Transverse colon (tissue), 4 donors: ENCODE measurements at regions not wholly inside any gene's neighbourhood (a gene's known extent, or its start where the extent isn't known, plus 50 kb on each side); places are given as distances from the start of the nearest gene placed in this dataset.

Experiments used
- DNase-seq: peaks from one replicate; pipeline ENCODE4 v3.0.0-alpha.2; 2019
- H3K27ac ChIP-seq, 4 donors: fragments of 200-600 bp; sonication (generic); 2 replicates each; pipeline ENCODE4 v1.5.1; 2016 to 2018; ENCODE audit warnings: inconsistent platforms in 4 of 4
- H3K27me3 ChIP-seq: fragments of 200-600 bp; sonication (generic); 2 replicates; pipeline ENCODE4 v1.5.1; 2017; ENCODE audit warnings: inconsistent platforms
- H3K36me3 ChIP-seq, 4 donors: fragments of 200-600 bp; sonication (generic); 2 replicates each; pipeline ENCODE4 v1.5.1; 2017 to 2019; ENCODE audit warnings: inconsistent platforms in 4 of 4
- H3K4me1 ChIP-seq, 4 donors: fragments of 200-600 bp; sonication (generic); 2 replicates each; pipeline ENCODE4 v1.5.1; 2017 to 2020; ENCODE audit warnings: inconsistent platforms in 4 of 4
- H3K4me3 ChIP-seq, 4 donors: fragments of 200-600 bp; sonication (generic); 1 replicate in 1 of 4; 2 replicates in 3 of 4; pipeline versions ENCODE4 v1.5.1 to v1.6.1; 2017 to 2019; ENCODE audit warnings: inconsistent platforms in 4 of 4
- H3K9me3 ChIP-seq, 2 donors: fragments of 200-600 bp; sonication (generic); 2 replicates each; pipeline ENCODE4 v1.5.1; 2017 to 2019; ENCODE audit warnings: inconsistent platforms in 2 of 2
- CTCF ChIP-seq, 5 experiments: fragments of 200-600 bp in 3 of 5; fragments of 450-650 bp in 2 of 5; sonication (generic) in 3 of 5; IDR thresholded peaks; 1 replicate in 2 of 5; 2 replicates in 3 of 5; pipeline ENCODE4 v1.5.1; 2016 to 2017; ENCODE audit warnings: antibody characterized with exemption in 5 of 5, inconsistent platforms in 3 of 5, mild to moderate bottlenecking in 2 of 5, moderate library complexity in 1 of 5
- EP300 ChIP-seq: sonication (generic); formaldehyde crosslinking; IDR thresholded peaks from one replicate; pipeline ENCODE4 v1.6.1; 2017; ENCODE audit warnings: antibody characterized with exemption, low read depth
- POLR2A ChIP-seq: fragments of 450-650 bp; IDR thresholded peaks from one replicate; pipeline ENCODE4 v1.6.1; 2016; ENCODE audit warnings: antibody characterized with exemption, mild to moderate bottlenecking, moderate library complexity
- POLR2AphosphoS5 ChIP-seq, 3 donors: sonication (generic); formaldehyde crosslinking; IDR thresholded peaks; one replicate each; pipeline ENCODE4 v1.6.1; 2016; ENCODE audit warnings: antibody characterized with exemption in 3 of 3
- WGBS, 2 donors: methylation state at CpG; one replicate each; pipeline ENCODE4 v1.1.5; 2018; ENCODE audit warnings: low coverage in 1 of 2; 5-methylcytosine and 5-hydroxymethylcytosine counted together
- in situ Hi-C, 4 donors: fragments of 200-750 bp; cut with MboI; loops; one replicate each; pipeline versions ENCODE4 v1.15.0 to v1.15.1; 2017; ENCODE audit warnings: low sequenced_read_pairs in 3 of 4, low pct_ligation_motif_present in 1 of 4, low pct_unique_long_range_greater_than_20kb in 1 of 4
- intact Hi-C: fragments of 100-400 bp; cut with DNase I; formaldehyde crosslinking; loops from one replicate; pipeline ENCODE4 v1.15.1; 2023; ENCODE audit warnings: low total_unique reads

DNA sequence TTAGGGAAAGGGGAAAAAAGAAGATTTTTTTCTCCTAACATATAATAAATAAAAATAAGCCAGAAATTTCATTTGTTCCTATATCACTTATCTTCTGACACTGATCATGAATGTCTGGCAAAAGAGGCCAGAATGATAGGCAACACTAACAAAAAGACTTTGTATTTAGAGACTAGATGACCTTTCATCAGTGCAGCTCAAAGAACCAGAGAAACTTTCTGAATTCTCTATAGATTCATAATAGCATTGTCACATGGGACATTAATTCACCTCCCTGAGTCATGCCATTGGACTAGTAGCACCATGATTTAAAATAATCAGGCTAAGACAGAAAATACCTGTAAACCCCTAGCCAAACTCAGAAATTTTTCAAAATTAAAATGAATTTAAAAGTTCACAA, 95.4 kb upstream of the CCDC28A start:
- in situ Hi-C loops, result no loop called here
- Histone ChIP-seq H3K27ac (no peak overlapping the region), H3K9me3 (no peaks in the 10 kb centered on the region), H3K36me3 (no peaks in the 10 kb centered on the region), H3K4me1 (no peaks in the 10 kb centered on the region), H3K4me3 (no peak overlapping the region), H3K27me3 (no peaks in the 10 kb centered on the region)
- TF ChIP-seq POLR2A, result no peak
- no peak for TF ChIP-seq POLR2AphosphoS5 (IDR thresholded peaks at IDR 0.05)
- no peak for TF ChIP-seq EP300
- no peak for TF ChIP-seq CTCF (IDR thresholded peaks at IDR 0.05)
- intact Hi-C loops, result no loop called here
- no peak for DNase-seq

DNA sequence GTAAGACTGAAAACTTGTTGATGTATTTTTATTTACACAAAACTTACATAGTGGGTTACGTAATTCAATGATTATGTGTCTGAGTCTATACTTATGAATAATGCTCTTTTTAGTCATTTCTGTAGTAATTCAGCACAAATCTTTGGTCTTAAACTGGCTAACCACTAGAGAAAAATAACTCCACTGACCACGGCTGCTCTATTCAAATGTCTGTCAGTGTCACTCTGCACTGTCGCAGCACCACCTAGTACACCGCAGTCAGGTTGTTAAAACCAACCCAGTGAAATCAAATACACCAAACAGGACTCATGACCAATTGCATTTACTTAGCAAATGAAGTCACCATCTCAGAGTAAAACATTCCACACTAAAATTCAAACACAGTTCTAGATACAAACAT, 93.5 kb upstream of the CCDC28A start:
- Histone ChIP-seq H3K4me3 (no peak overlapping the region), H3K36me3 (no peaks in the 10 kb centered on the region), H3K4me1 (no peaks in the 10 kb centered on the region), H3K27me3 (no peaks in the 10 kb centered on the region), H3K27ac (no peak overlapping the region), H3K9me3 (no peaks in the 10 kb centered on the region)
- in situ Hi-C loops, result no loop called here
- intact Hi-C loops, result no loop called here
- WGBS, 2 donors, result 77 to 82% methylated on average over 4 of the region's 4 CpGs
- DNase-seq, result no peak
- no peak for TF ChIP-seq EP300
- TF ChIP-seq POLR2A, result no peak
- TF ChIP-seq CTCF (IDR thresholded peaks at IDR 0.05), result no peak
- no peak for TF ChIP-seq POLR2AphosphoS5 (IDR thresholded peaks at IDR 0.05)

GRCh38 chr6:138681627-138682026, 91.9 kb upstream of the CCDC28A start:
- Histone ChIP-seq H3K9me3 (no peaks in the 10 kb centered on the region), H3K36me3 (no peaks in the 10 kb centered on the region), H3K27me3 (no peaks in the 10 kb centered on the region), H3K4me1 (no peaks in the 10 kb centered on the region), H3K4me3 (no peak overlapping the region), H3K27ac (no peak overlapping the region)
- TF ChIP-seq EP300 (no peak), POLR2AphosphoS5 (IDR thresholded peaks at IDR 0.05) (no peak), CTCF (IDR thresholded peaks at IDR 0.05) (no peak), POLR2A (no peak)
- 77 to 79% methylated on average over 4 of the region's 4 CpGs for WGBS, 2 donors
- in situ Hi-C loops (no loop called here), intact Hi-C loops (no loop called here)
- DNase-seq, result no peak

- Histone ChIP-seq H3K27ac (no peak overlapping the region), H3K4me1 (no peaks in the 10 kb centered on the region), H3K4me3 (no peak overlapping the region), H3K9me3 (no peaks in the 10 kb centered on the region), H3K27me3 (no peaks in the 10 kb centered on the region), H3K36me3 (no peaks in the 10 kb centered on the region)
- intact Hi-C loops, result no loop called here
- no peak for TF ChIP-seq EP300
- TF ChIP-seq POLR2A, result no peak
- no peak for TF ChIP-seq CTCF (IDR thresholded peaks at IDR 0.05)
- no peak for TF ChIP-seq POLR2AphosphoS5 (IDR thresholded peaks at IDR 0.05)
- 76 to 85% methylated on average over 3 to 26 of the region's 26 CpGs for WGBS, 2 donors
- DNase-seq, result no peak
- in situ Hi-C loops, result no loop called here
Observed at GRCh38 chr6:138682704-138683527, 90.7 kb upstream of the CCDC28A start.
